ENCODE measurements at regions not wholly inside any gene's neighbourhood (a gene's known extent, or its start where the extent isn't known, plus 50 kb on each side); places are given as distances from the start of the nearest gene placed in this dataset.

- ChIA-PET POLR2A (no interaction called here), CTCF (ENCODE audit: low intra/inter-chr PET ratio, low total read pairs) (no interaction called here)
- Histone ChIP-seq H3K27ac (ENCODE audit: extremely low read length, insufficient read depth, low read length) (no peak overlapping the region), H3K9ac (ENCODE audit: insufficient read depth, low read depth, low read length) (no peak overlapping the region), H3K9me3 (ENCODE audit: low read length) (no peaks in the 10 kb centered on the region), H2AFZ (ENCODE audit: low read length) (no peak overlapping the region), H3K79me2 (ENCODE audit: insufficient read depth, low read length) (no peaks in the 10 kb centered on the region), H3K4me2 (ENCODE audit: low read depth, low read length) (no peak overlapping the region), H3K36me3 (replicated peaks in 1 of 2; ENCODE audit: control insufficient read depth in 1 of 2, insufficient read depth in 2 of 2, low read length in 2 of 2) (no peaks in the 10 kb centered on the region), H3K27me3 (ENCODE audit: control insufficient read depth in 1 of 2, insufficient read depth in 2 of 2, low read length in 2 of 2) (peaks cover 2 to 39% of the 10 kb centered on the region in 2 experiments; a peak in 4 of 5 replicates), H4K20me1 (ENCODE audit: insufficient read depth, low read length) (no peaks in the 10 kb centered on the region; the same call in 1 of the 2 replicates), H3K4me3 (replicated peaks in 1 of 3; ENCODE audit: insufficient read depth in 1 of 3, low read depth in 2 of 3, low read length in 3 of 3) (no peak overlapping the region), H3K4me1 (ENCODE audit: insufficient read depth, low read length) (no peaks in the 10 kb centered on the region)
- BruUV-seq (replicated peaks): no TSS peak
- WGBS (ENCODE audit: low lambda C conversion rate): 55% methylated on average over 13 of the region's 13 CpGs
- intact Hi-C loops (cut with micrococcal nuclease; ENCODE audit: unreplicated experiment) (no loop called here), in situ Hi-C loops (cut with HindIII; ENCODE audit: extremely low pct_ligation_motif_present, low pct_unique_long_range_greater_than_20kb) (no loop called here)
- TF ChIP-seq MED13 (CRISPR knock-in tag; IDR thresholded peaks at IDR 0.05) (no peak), NR2F2 (IDR thresholded peaks at IDR 0.05; ENCODE audit: borderline replicate concordance, low read depth) (no peak), YEATS4 (CRISPR knock-in tag; IDR thresholded peaks at IDR 0.05; ENCODE audit: borderline replicate concordance) (no peak), ZBTB21 (CRISPR knock-in tag; IDR thresholded peaks at IDR 0.05) (no peak), AKAP8 (CRISPR knock-in tag; IDR thresholded peaks at IDR 0.05) (no peak), ZFP82 (CRISPR knock-in tag; IDR thresholded peaks at IDR 0.05; ENCODE audit: borderline replicate concordance) (no peak), EHMT2 (IDR thresholded peaks at IDR 0.05; ENCODE audit: borderline replicate concordance, low read depth, low read length) (no peak), NFKBIZ (CRISPR knock-in tag; IDR thresholded peaks at IDR 0.05) (no peak), ELF1 (CRISPR knock-in tag; IDR thresholded peaks at IDR 0.05) (no peak), MATR3 (CRISPR knock-in tag; IDR thresholded peaks at IDR 0.05) (no peak), PRDM15 (CRISPR knock-in tag; IDR thresholded peaks at IDR 0.05) (no peak), SRSF1 (optimal IDR thresholded peaks at IDR 0.05; ENCODE audit: low read depth, low read length) (no peak), ZNF329 (CRISPR knock-in tag; IDR thresholded peaks at IDR 0.05; ENCODE audit: low read depth) (no peak), GATAD1 (CRISPR knock-in tag; IDR thresholded peaks at IDR 0.05) (no peak), GMEB1 (CRISPR knock-in tag; IDR thresholded peaks at IDR 0.05; ENCODE audit: borderline replicate concordance) (no peak), FOXM1 (CRISPR knock-in tag; IDR thresholded peaks at IDR 0.05) (no peak), ZNF761 (CRISPR knock-in tag; conservative IDR thresholded peaks at IDR 0.05) (no peak), ZNF670 (CRISPR knock-in tag; IDR thresholded peaks at IDR 0.05; ENCODE audit: borderline replicate concordance) (no peak)
- FAIRE-seq: no peak
- DNase-seq (ENCODE audit: low spot score): no peak
- ATAC-seq: no peak
Measured at GRCh38 chr2:128514555-128514955, 195.9 kb upstream of the HS6ST1 start.
